HS-5 (cell line): ENCODE measurements at regions not wholly inside any gene's neighbourhood (a gene's known extent, or its start where the extent isn't known, plus 50 kb on each side); places are given as distances from the start of the nearest gene placed in this dataset.
"Not testable (repeated sequence)": the region's sequence is repeated elsewhere in the genome, so short reads cannot be mapped to it uniquely, and the experiment has no call there.

Experiments
- DNase-seq: peaks from one replicate; pipeline ENCODE4 v3.0.0-alpha.2; 2012; ENCODE audit warnings: low read depth

- no peak for DNase-seq
These were observed 107.0 kb upstream of the RORA start for GRCh38 chr15:61336026-61336638.

DNA sequence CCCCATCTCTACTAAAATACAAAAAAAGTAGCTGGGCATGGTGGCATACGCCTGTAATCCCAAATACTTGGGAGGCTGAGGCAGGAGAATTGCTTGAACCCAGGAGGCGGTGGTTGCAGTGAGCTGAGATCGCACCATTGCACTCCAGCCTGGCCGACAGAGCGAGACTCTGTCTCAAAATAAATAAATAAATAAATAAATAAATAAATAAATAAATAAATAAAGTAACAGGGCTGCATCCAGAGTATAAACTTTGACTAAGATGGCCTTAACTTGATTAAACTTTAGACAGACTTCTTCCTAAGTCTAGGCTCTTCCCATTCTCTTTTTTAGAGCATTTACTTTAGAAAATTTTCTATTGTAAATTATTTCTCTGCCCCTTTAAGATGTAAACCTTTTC is 105.6 kb upstream of the RORA start:
- not testable (repeated sequence) for DNase-seq

- no peak for DNase-seq
These were observed 101.9 kb upstream of the RORA start for GRCh38 chr15:61331019-61331418.

GRCh38 chr15:61327019-61327631 is 98.0 kb upstream of the RORA start:
- no peak for DNase-seq

DNA sequence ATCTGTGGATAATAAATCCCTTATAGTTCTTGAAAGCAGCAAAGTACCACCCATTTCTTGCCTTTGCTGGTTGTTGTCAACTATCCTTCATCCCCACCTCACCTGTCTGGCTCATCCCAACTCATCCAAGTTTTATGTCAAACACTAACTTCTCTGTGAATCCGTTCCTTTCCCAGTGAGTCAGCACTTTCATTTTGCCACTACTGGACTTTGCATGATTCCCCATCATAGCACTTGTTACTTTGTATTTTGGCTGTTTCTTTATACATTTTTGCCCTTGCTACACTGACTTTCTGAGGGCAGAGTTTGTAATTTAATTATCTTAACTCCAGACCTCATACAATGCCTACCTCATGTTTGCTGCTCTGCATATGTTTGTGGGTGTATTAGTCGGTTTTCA is 90.8 kb upstream of the RORA start:
- DNase-seq: no peak

GRCh38 chr15:61318802-61319525 is 89.9 kb upstream of the RORA start:
- DNase-seq: no peak

GRCh38 chr15:61318301-61318700 is 89.2 kb upstream of the RORA start:
- no peak for DNase-seq

- no peak for DNase-seq
These were observed 86.4 kb upstream of the RORA start for GRCh38 chr15:61315471-61315870.

DNA sequence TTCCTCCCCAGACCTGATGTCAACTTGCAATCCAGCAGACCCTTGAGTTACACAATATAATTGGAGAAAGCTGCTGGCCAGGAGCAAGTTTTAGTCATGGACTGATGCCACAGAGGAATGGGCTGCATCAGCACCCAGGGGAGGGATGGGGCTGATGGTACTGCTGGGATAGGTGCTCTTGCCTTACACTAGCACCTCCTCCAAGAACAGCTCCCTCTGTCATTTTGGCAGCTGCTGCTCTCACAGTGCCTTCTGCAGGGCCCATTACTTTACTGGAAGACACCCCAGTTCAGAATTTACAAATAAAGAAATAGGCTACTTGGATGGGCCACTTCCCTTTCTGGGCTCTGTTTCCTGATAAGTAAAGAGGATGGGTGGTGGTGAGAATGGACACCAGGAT is 85.3 kb upstream of the RORA start:
- DNase-seq: no peak

DNA sequence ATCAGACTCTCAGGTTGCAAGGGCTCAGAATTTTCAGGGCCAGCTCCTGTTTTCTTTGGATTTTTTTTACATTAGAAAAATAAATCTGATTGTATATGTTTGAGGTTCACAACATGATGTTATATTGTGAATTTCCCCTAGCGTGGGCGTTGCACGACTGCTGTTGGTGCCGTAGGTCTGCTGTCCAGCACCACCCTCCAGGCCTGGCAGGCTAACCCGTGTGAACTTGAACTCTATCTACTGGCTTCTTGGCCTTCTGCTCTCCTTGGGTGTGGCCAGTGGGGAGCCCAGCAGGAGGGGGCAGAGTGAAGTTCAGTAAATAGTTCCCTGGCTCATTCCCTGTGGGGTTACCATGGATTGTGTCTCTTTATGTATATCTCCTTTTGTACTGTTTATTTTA is 80.5 kb upstream of the RORA start:
- DNase-seq: no peak

- DNase-seq: no peak
These were observed 80.0 kb upstream of the RORA start for GRCh38 chr15:61309031-61309511.

- no peak for DNase-seq
These were observed 79.3 kb upstream of the RORA start for GRCh38 chr15:61308437-61308836.

DNA sequence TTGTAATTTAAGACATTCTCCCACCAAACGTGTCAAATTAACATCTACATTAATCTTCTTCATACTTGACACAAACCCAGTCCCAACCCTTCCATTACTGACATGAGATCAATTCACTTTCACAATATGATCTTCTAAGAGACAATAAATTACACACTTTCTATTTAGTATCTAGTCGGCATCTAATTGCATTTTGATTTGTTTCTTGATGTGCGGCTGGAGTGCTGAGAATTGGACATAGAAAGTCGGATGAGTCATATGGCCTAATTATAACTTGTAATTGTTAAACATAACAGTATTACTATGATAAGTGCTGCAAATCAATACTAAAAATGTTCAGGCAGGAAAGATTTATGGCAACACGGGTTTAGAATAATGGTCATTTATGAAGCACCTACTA is 78.4 kb upstream of the RORA start:
- DNase-seq: no peak

- DNase-seq: no peak
These were observed 72.6 kb upstream of the RORA start for GRCh38 chr15:61301701-61302100.

GRCh38 chr15:61299075-61299763 is 70.1 kb upstream of the RORA start:
- no peak for DNase-seq

- no peak for DNase-seq
These were observed 66.1 kb upstream of the RORA start for GRCh38 chr15:61295239-61295638.

DNA sequence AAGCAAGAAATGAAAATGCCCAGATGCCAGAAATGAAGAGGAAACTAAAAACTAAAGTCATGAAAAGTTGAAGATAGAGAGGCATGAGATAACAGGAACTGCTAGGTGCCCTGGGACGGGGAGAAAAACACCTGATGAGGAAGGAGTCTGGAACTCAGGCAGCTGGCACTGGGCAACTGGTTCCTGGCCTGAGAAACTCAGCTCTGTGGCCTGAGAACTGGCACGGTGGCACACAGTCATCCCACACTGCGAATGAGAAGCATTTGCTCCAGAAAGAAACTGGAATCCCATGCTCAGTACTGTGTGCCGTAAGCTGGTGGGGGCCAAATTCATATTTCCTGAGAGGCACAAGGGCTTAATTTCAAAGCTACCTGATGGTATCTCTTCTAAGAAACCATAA is 53.6 kb upstream of the RORA start:
- DNase-seq: no peak

GRCh38 chr15:61281328-61281727 is 52.2 kb upstream of the RORA start:
- DNase-seq: no peak
